Loucy (cell line): ENCODE measurements at regions not wholly inside any gene's neighbourhood (a gene's known extent, or its start where the extent isn't known, plus 50 kb on each side); places are given as distances from the start of the nearest gene placed in this dataset.
A peak's percentile ranks its signal among the peaks of the same experiment; 100 is the strongest.

Experiments
- H2AFZ ChIP-seq: fragments of 200-600 bp; sonication (generic); 2 replicates; pipeline ENCODE4 v1.6.0; 2016; ENCODE audit warnings: antibody characterized with exemption, mild to moderate bottlenecking, low read length, moderate library complexity
- H3F3A ChIP-seq: fragments of 200-600 bp; 2 replicates; pipeline ENCODE4 v1.6.0; 2016; ENCODE audit warnings: antibody characterized with exemption, low read depth, mild to moderate bottlenecking
- H3K27me3 ChIP-seq: fragments of 200-600 bp; sonication (generic); 2 replicates; pipeline ENCODE4 v1.6.1; 2014; ENCODE audit warnings: low read length, mild to moderate bottlenecking; ENCODE audit not compliant: insufficient read depth, poor library complexity, severe bottlenecking
- H3K36me3 ChIP-seq: fragments of 200-600 bp; sonication (generic); 2 replicates; pipeline ENCODE4 v1.6.1; 2016; ENCODE audit warnings: low read length; ENCODE audit not compliant: insufficient read depth
- H3K4me1 ChIP-seq: fragments of 200-600 bp; sonication (generic); 2 replicates; pipeline ENCODE4 v1.5.1; 2014; ENCODE audit warnings: low read length, mild to moderate bottlenecking; ENCODE audit not compliant: insufficient read depth, poor library complexity, severe bottlenecking
- H3K4me2 ChIP-seq: fragments of 200-600 bp; sonication (generic); 2 replicates; pipeline ENCODE4 v1.6.0; 2014; ENCODE audit warnings: antibody characterized with exemption, low read length, low read depth, mild to moderate bottlenecking; ENCODE audit not compliant: poor library complexity, severe bottlenecking
- H3K4me3 ChIP-seq: fragments of 200-600 bp; sonication (generic); 2 replicates; pipeline ENCODE4 v1.5.1; 2014; ENCODE audit warnings: low read length, mild to moderate bottlenecking, mixed read lengths; ENCODE audit not compliant: poor library complexity, severe bottlenecking
- H3K79me2 ChIP-seq: fragments of 200-600 bp; sonication (generic); 2 replicates; pipeline ENCODE4 v1.6.1; 2014; ENCODE audit warnings: low read length; ENCODE audit not compliant: insufficient read depth
- H3K9ac ChIP-seq: fragments of 200-600 bp; sonication (generic); 2 replicates; pipeline ENCODE4 v1.6.0; 2014; ENCODE audit warnings: mild to moderate bottlenecking, low read depth, low read length, moderate library complexity; ENCODE audit not compliant: poor library complexity, severe bottlenecking
- H3K9me2 ChIP-seq: fragments of 200-600 bp; sonication (generic); replicated peaks from 2 replicates; pipeline ENCODE4 v1.6.1; 2016; ENCODE audit warnings: low read depth, low read length, mixed read lengths
- H3K9me3 ChIP-seq: fragments of 200-600 bp; sonication (generic); 2 replicates; pipeline ENCODE4 v1.6.1; 2014; ENCODE audit warnings: mild to moderate bottlenecking, antibody characterized with exemption, low read length, low read depth; ENCODE audit not compliant: insufficient read depth
- H4K20me1 ChIP-seq: fragments of 200-600 bp; sonication (generic); 2 replicates; pipeline ENCODE4 v1.6.0; 2014; ENCODE audit warnings: antibody characterized with exemption, low read length, mild to moderate bottlenecking; ENCODE audit not compliant: insufficient read depth, poor library complexity, severe bottlenecking
- CTCF ChIP-seq: fragments of 200-600 bp; sonication (generic); conservative IDR thresholded peaks from 2 replicates; pipeline ENCODE4 v1.5.1; 2014; ENCODE audit warnings: mild to moderate bottlenecking, antibody characterized with exemption, low read length
- EZH2phosphoT487 ChIP-seq: fragments of 200-600 bp; IDR thresholded peaks from 2 replicates; pipeline ENCODE4 v1.6.1; 2018; ENCODE audit warnings: antibody characterized with exemption, mild to moderate bottlenecking, moderate library complexity, borderline replicate concordance

- no peaks in the 10 kb centered on the region for H3K4me1 ChIP-seq
- H3K27me3 ChIP-seq: no peaks in the 10 kb centered on the region
- H3K4me3 ChIP-seq: no peak overlapping the region
- no peaks in the 10 kb centered on the region for H3K79me2 ChIP-seq
- H3K9me3 ChIP-seq: no peaks in the 10 kb centered on the region
- no peak overlapping the region for H3K9ac ChIP-seq
- no peaks in the 10 kb centered on the region for H3K36me3 ChIP-seq
- H3F3A ChIP-seq: no peaks in the 10 kb centered on the region
- no peaks in the 10 kb centered on the region for H4K20me1 ChIP-seq
- H3K4me2 ChIP-seq: no peak overlapping the region
- TF ChIP-seq EZH2phosphoT487 (no peak), CTCF (peak; percentile 81)
- no peaks in the 10 kb centered on the region for H3K9me2 ChIP-seq
- H2AFZ ChIP-seq: no peak overlapping the region
Observed at GRCh38 chr11:43567396-43567975, 113.1 kb upstream of the HSD17B12 start.

GRCh38 chr11:43573233-43573632 lies 107.3 kb upstream of the HSD17B12 start:
- H3K4me2 ChIP-seq: peak overlapping the region; percentile 29
- no peaks in the 10 kb centered on the region for H3K9me2 ChIP-seq
- no peaks in the 10 kb centered on the region for H3K27me3 ChIP-seq
- H2AFZ ChIP-seq: peak overlapping the region; percentile 76
- no peaks in the 10 kb centered on the region for H3K4me1 ChIP-seq
- TF ChIP-seq CTCF: peak; percentile 81
- no peak for TF ChIP-seq EZH2phosphoT487
- no peaks in the 10 kb centered on the region for H3K9me3 ChIP-seq
- no peak overlapping the region for H3K9ac ChIP-seq
- no peaks in the 10 kb centered on the region for H3F3A ChIP-seq
- peak overlapping the region; percentile 33 for H3K4me3 ChIP-seq
- no peaks in the 10 kb centered on the region for H3K79me2 ChIP-seq
- H3K36me3 ChIP-seq: no peaks in the 10 kb centered on the region
- H4K20me1 ChIP-seq: no peaks in the 10 kb centered on the region

- H3K4me1 ChIP-seq: no peaks in the 10 kb centered on the region
- no peaks in the 10 kb centered on the region for H3K9me2 ChIP-seq
- no peak overlapping the region for H3K9ac ChIP-seq
- H3F3A ChIP-seq: no peaks in the 10 kb centered on the region
- H3K27me3 ChIP-seq: no peaks in the 10 kb centered on the region
- H3K79me2 ChIP-seq: no peaks in the 10 kb centered on the region
- H3K4me2 ChIP-seq: peak overlapping the region; percentile 29
- H3K4me3 ChIP-seq: no peak overlapping the region
- TF ChIP-seq CTCF (no peak), EZH2phosphoT487 (no peak)
- H3K36me3 ChIP-seq: no peaks in the 10 kb centered on the region
- no peaks in the 10 kb centered on the region for H3K9me3 ChIP-seq
- H2AFZ ChIP-seq: peak overlapping the region; percentile 76
- no peaks in the 10 kb centered on the region for H4K20me1 ChIP-seq
Observed at GRCh38 chr11:43573873-43574272, 106.7 kb upstream of the HSD17B12 start.
